HG02642 (cell line): ENCODE measurements at regions not wholly inside any gene's neighbourhood (a gene's known extent, or its start where the extent isn't known, plus 50 kb on each side); places are given as distances from the start of the nearest gene placed in this dataset.
"Not testable (repeated sequence)": the region's sequence is repeated elsewhere in the genome, so short reads cannot be mapped to it uniquely, and the experiment has no call there.

Experiments
- ATAC-seq: cut with Tn5 transposase; IDR thresholded peaks from one replicate; pipeline ENCODE4 v1.9.1; 2021; ENCODE audit warnings: mild to moderate bottlenecking; ENCODE audit not compliant: unreplicated experiment, poor library complexity

DNA sequence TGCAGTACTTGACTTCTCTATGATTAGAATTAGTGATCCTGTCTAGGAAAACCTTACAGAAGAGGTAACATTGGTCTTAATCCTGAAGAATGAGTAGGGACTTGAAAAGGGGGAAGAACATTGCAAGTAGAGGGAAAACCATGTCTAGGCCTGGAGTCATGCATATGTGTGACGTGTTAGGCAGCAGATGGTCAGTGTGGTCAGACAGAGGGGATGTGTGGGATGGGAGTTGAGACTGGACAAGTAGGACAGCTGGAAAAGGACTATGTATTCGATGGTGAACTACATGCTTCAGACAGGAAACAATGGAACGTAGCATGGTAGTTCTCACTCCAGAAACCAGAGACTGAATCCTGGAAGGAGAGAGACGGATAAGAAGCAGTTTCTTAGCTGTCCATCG is 235.6 kb upstream of the LRTM1 start:
- no peak for ATAC-seq

GRCh38 chr3:55162031-55162795 is 234.4 kb upstream of the LRTM1 start:
- no peak for ATAC-seq

DNA sequence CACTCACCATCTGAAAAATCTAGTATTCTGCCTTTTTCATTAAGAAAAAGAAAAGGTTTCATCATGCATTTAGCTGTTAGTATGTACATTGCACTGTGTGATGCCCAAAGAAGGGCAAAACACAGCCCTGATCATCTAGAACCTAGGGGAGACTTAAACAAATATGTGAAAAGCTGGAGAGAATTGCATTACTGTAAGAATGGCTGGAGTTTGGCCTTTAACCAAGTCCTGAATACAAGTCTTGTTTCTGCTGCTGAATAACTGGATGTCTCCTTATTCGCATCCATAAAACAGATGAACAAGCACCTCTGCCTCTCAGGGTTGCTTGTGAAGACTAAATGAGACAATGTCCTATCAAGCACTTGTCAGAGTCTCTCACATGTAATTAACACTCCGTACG is 233.4 kb upstream of the LRTM1 start:
- no peak for ATAC-seq

- ATAC-seq = peak; percentile 83
Measured at GRCh38 chr3:55160241-55160983, 232.6 kb upstream of the LRTM1 start.

DNA sequence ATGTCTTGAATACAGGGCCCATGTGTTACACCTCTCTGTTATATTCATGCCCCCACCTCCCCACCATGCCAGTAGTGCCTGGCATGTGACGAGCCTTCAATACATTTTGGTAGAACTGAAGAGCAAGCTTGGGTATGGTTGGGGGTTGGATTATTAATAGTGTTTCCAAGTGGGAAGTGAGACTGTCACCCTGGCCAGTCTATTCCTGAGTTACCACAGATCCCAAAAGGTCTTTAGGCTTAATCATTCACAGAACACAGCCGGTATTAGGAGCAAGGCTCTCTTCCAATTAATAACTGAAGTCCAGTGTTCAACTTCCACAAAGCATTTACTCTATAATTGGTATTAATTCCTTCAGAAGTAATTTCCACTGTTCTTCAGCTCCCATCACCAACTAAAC is 231.9 kb upstream of the LRTM1 start:
- ATAC-seq = no peak

DNA sequence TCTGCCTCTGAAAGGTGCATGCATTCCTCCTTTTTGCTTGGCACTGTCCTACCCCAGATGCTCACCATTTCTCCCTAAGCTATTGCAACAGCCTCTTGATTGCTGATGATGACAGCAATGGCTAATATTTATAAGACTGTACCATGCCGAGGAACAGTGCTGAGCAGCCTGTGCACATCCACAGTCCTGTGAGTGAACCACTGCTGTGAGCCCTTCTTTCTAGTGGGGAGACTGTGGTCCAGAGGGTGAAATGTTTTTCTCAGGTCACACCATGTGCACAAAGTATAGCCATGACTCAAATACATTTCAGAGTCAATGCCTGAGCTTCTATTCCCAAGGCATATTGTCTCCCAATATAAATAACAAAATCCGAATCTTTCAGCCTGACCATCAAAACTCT is 231.2 kb upstream of the LRTM1 start:
- no peak for ATAC-seq

GRCh38 chr3:55158345-55158744 is 230.5 kb upstream of the LRTM1 start:
- no peak for ATAC-seq

GRCh38 chr3:55157731-55158130 is 229.9 kb upstream of the LRTM1 start:
- no peak for ATAC-seq

DNA sequence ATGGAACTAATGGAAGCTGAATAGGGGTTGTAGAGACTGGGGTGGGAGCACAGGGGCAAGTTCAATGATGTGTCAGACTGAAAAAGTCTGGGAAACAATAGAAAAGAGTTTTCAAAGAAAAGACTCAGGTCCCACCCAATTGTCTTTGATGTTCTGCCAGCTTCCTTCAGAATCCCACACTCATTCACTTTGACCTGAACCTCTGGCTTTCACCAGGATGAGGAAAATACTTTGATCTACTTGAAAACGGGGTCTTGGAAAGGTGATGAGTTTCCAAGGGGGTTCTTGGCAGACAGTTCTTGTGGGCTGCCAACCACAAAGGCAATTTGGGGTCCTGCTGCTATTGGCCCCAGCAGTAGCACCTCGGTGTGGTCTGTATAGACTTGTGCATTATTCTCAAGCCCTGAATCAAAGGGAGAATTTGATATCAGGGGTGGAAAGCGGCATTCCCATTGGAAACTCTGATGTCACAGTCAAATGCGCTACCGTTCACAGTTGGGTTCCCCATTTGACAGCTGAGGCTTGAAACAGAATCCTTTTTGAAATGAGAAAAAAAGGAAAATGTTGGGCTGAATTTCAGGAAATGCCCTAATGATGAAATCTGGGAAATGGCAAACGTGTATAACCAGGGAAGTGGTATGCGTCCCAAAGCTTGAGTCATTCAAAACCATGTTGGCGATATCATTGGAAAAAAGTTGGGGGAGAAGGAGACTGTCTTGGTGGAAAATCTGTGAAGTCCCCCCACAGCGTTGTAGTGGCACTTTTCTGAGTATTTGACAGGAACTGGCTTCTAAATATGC is 229.2 kb upstream of the LRTM1 start:
- no peak for ATAC-seq

- no peak for ATAC-seq
Measured at GRCh38 chr3:55147856-55148720, 220.2 kb upstream of the LRTM1 start.

GRCh38 chr3:55147406-55147805 is 219.5 kb upstream of the LRTM1 start:
- ATAC-seq = no peak

GRCh38 chr3:55146216-55146615 is 218.4 kb upstream of the LRTM1 start:
- ATAC-seq = no peak

GRCh38 chr3:55144015-55144673 is 216.3 kb upstream of the LRTM1 start:
- ATAC-seq = no peak

DNA sequence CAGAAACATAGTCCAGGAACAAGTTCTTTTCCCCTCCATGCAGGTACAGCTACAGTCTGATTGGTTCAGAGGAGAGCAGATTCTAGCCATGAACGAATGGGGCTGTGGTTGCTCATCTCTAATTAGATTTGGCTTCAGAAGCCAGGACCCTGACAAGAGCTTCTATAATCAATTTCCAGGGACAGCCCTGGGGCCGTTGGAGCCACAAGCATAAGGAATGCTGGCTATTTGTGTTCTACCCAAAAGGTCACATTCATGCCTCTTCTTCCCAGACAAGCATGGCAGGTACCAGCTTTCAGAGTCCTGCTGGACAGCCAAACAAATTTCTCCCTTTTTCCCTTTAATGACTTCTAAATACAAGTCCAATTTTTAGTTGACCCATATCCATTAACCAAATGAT is 215.5 kb upstream of the LRTM1 start:
- no peak for ATAC-seq

DNA sequence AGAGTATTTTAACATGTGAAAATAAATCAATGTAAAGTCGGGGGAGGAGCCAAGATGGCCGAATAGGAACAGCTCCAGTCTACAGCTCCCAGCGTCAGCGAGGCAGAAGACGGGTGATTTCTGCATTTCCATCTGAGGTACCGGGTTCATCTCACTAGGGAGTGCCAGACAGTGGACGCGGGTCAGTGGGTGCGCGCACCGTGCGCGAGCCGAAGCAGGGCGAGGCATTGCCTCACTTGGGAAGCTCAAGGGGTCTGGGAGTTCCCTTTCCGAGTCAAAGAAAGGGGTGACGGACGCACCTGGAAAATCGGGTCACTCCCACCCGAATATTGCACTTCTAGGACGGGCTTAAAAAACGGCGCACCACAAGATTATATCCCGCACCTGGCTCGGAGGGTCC is 208.4 kb upstream of the LRTM1 start:
- ATAC-seq = not testable (repeated sequence)

DNA sequence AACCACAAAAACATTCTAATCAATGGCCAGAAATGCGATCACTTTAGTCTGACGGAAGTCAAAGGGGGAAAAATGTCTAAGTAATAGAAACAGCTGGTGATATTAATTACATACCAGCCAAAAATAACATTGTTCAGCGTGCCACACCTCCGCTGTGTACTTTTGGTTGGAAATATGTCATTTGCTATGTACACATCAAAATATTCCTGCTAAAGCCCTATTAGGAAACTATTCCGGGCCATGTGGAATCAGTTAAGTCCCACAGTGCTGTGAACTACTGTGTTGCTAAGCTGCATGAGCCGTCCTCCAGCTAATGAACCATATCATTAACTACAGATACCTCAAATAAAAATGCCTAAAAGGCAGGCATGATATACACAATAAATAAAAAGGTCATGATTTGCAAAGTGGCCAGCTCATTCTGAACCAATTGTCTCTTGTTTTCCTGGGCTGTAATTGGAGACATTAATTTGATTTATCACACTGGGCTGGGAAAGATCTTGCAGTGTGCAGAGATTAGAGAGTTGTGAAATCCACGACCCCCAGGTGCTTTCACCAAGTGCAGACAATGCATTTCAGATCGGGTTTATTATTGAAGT is 200.5 kb upstream of the LRTM1 start:
- ATAC-seq = no peak

GRCh38 chr3:55127565-55127964 is 199.7 kb upstream of the LRTM1 start:
- ATAC-seq = no peak

GRCh38 chr3:55124371-55124770 is 196.5 kb upstream of the LRTM1 start:
- no peak for ATAC-seq
